GM21528 (cell line): ENCODE measurements at regions not wholly inside any gene's neighbourhood (a gene's known extent, or its start where the extent isn't known, plus 50 kb on each side); places are given as distances from the start of the nearest gene placed in this dataset.
A peak's percentile ranks its signal among the peaks of the same experiment; 100 is the strongest.

ENCODE experiments used
- ATAC-seq: cut with Tn5 transposase; IDR thresholded peaks from one replicate; pipeline ENCODE4 v1.9.1; 2021; ENCODE audit warnings: mild to moderate bottlenecking, moderate library complexity; ENCODE audit not compliant: unreplicated experiment, low FRiP score

- no peak for ATAC-seq
These were observed 172.5 kb downstream of the QDPR start for GRCh38 chr4:17339376-17339775.

DNA sequence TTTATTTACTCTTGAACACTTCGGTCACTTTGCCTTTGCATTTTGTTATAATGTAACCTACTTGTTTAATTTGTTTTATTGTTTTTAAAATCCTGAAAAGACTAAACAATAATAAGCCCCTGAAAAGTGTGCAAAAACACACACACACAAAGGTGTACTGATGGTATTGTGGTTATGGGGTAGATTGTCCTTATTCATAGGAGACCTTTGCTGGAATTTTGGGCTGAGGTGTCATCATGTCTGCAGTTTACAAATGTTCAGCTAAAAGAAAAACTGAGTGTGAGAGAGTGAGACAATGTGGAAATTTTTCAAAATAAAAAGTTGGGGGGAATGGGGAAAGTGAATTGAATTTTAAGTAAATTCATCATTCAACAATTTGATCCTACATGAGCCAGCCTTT, 174.9 kb downstream of the QDPR start:
- no peak for ATAC-seq

DNA sequence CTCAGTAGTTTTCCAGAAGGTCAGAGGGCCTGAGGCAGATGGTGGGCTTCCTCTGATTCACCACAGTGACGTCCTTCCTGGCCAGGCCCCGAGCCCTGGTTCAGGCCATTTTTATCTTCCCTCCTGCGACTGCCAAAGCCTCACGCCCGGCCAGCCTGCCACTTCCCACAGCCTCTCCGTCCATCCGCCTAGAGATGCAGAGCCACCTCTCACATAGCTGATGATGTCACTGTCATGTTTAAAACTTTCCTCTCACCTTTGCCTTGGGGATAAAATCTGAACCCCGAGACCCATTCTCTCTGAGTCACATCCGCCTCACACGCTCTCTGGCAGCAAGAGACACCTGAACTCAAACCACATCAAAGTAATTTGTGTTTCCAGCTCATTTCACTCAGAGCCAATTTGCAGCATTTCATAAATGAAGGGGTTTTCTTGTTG, 175.3 kb downstream of the QDPR start:
- peak; percentile 57 for ATAC-seq

GRCh38 chr4:17336069-17336468, 175.8 kb downstream of the QDPR start:
- no peak for ATAC-seq

DNA sequence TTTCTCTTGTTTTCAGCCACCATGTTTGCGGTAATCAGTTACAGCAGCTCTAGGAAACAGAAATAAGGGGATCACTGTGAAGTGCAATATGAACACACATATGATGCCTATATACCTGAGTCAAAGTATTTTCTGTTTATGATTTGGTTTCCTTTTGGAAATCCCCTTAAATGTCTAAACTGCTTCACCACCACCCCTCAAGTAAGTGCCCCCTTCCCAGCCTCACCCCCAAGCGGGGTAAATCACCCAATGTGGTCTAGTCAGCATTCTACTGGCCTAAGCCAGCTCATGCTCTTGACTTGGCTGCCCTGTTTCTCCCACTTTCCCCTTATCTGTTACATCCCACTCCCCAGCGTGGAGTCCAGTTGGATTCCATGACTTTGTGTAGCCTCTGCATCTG, 176.5 kb downstream of the QDPR start:
- no peak for ATAC-seq

DNA sequence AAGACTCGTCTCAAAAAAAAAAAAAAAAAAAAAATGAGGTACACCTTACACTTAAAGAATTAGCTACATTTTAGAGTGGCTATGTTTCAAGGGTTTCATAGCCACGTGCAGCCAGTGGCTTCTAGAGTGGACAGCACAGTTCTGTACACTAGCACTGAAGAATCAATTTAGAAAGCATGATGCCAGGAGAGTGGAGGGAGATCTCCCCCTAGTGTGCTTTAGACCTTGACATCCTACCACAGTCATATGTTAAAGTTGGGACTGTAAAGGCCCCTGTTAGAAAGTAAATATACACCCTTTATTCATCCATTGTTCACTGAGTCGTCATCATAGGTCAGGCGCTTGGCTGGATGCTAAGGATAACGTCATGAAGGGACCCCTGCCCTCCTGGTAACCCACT, 179.4 kb downstream of the QDPR start:
- no peak for ATAC-seq

- ATAC-seq = no peak
These were observed 182.8 kb downstream of the QDPR start for GRCh38 chr4:17329046-17329445.

DNA sequence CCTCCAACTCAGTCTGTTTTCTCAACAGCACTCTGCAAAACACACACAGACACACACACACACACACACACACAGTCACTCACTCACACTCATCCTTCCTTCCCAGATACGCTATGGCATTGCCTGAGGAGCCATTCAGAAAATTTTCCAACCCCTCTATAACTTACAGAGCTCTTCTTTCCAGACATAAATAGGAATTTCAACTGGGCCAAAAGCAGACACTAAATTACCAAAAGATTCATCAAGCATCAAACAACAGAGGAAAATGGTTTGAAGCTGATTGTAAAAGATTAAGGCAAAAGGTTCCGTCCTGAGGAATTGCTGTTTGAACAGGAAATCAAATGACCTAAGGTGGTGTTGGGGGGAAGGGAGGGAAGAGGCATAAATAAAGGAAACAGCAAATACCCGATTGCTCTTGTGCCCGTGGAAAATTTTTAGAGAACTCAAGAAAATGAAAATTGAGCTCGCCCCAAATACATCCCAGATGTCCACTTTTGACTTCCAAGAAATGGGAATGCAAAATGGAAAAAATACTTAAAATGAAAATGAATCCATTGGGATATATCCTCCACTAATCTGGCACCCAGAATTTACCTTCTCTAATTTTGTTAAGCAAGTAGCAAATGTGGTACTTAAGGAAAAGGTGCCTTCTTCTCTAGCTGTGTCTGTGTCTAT, 183.6 kb downstream of the QDPR start:
- no peak for ATAC-seq

GRCh38 chr4:17327591-17327990, 184.3 kb downstream of the QDPR start:
- ATAC-seq = no peak

- no peak for ATAC-seq
These were observed 185.1 kb downstream of the QDPR start for GRCh38 chr4:17326756-17327155.

- no peak for ATAC-seq
These were observed 186.8 kb downstream of the QDPR start for GRCh38 chr4:17325098-17325497.

GRCh38 chr4:17324386-17324830, 187.5 kb downstream of the QDPR start:
- ATAC-seq = no peak

DNA sequence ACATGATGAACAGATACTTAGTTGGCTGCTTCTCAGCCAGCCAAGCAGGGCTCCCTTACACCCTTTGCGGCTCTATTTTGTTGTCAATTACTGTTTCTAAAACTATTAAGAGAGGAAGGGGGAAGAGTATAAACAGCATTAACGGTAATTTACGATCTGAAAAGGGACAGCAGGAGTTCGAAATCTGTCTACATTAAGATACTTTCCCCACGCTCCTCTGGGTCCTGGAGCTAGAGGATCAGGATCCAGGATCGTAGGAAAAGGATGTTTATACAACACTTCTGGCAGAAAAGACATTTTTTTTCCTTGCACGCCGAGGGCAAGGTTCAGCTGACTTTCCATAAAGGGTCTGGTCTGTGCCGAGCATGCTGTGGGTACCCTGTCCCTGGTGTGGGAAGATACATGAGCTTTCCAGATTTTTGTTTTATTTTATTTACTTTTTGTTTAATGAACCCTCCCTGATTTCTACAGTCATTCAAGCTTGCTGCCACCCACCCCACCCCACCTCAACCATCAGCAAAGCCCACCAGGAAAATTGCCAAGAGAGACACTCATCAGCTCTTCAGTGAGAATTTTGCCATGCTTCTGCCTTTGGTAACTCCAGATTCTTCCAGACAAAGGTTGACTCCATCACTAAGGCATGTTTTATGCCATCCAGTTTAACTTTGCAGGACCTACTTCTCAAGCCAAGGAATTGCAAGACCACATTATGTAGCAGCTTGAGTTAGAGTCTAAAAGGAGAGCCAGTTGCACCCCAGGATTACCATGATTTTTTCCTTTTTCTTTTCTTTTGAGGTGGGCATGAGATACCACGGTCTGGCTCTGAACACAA, 188.1 kb downstream of the QDPR start:
- no peak for ATAC-seq

- no peak for ATAC-seq
These were observed 189.4 kb downstream of the QDPR start for GRCh38 chr4:17322514-17322913.

- no peak for ATAC-seq
These were observed 191.8 kb downstream of the QDPR start for GRCh38 chr4:17320046-17320445.

DNA sequence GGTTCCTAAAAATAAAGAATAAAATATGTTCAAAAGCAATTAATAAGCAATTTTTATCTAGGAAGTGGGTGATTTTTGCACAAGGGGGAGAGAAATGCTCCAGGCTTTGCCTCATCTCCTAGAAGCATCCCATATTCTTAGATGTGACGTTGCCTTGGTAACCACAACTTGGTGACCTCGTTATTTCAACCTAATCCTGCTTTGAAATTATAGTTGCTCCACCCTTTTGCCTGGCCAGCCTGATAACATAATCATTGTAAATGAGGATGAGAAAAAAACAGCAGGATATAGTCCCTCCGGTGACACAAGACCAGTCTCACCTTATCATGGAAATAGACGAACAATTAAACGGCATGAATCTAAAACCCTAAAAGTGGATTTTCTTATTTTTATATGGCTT, 194.4 kb downstream of the QDPR start:
- ATAC-seq = no peak

DNA sequence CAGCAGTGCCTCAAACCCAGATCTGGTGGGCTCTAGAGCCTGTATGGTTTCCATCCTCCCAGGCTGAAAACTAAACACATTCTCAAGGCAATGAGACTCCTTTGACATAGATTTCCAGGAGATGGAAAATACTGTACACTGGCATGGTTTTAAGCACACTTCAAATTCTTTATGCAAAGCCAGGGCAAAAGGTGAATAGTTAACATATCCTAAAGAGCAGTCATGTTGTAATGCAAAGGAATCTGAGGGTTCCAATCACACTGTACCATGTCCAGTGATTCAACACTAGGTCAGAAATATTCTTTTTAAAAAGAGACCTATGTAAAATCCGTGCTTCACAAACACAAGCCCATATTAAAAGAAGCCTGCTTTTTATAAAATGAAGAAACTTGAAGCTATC, 195.3 kb downstream of the QDPR start:
- no peak for ATAC-seq

DNA sequence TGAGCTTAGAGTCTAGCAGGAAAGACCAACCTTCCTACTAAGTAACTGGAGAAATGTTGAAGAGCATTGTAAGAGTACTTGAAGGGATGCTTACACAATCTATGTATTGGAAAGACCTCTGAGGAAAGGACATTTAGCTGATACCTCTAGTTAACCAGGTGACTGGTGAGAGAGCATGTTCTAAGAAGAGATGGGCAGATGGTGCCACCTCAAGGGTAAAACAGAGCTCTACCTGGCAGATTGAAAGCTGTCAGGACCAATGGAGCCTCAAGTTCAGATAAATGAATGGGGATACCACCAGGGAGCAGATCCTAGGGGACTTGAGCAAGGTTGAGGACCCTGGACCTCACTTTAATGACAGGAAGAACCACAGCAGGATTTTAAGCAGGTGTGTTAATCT, 196.4 kb downstream of the QDPR start:
- ATAC-seq = no peak

DNA sequence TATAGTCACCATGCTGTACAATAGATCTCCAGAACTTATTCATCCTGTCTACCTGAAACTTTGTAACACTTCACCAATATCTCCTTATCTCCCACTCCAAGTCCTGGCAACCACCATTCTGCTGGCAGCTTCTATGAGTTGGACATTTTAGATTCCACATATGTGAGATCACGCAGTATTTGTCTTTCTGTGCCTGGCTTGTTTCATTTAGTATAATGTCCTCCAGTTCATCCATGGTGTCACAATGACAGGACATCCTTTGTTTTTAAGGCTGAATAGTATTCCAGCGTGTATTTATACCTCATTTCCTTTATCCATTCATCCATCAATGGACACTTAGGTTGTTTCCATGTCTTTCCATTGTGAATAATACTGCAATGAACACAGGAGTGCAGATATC, 198.7 kb downstream of the QDPR start:
- ATAC-seq = no peak

DNA sequence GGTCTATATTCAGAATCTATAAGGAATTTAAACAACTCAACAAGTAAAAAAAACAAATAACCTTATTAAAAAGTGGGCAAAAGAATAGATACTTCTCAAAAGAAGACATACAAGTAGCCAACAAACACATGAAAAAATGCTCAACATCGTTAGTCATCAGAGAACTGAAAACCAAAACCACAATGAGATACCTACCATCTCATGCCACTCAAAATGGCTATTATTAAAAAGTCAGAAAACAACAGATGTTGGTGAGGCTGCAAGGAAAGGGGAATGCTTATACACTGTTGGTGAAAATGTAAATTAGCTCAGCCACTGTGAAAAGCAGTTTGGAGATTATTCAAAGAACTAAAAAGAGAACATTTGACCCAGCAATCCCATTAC, 201.6 kb downstream of the QDPR start:
- ATAC-seq = peak; percentile 59

- no peak for ATAC-seq
These were observed 202.2 kb downstream of the QDPR start for GRCh38 chr4:17309567-17310268.
